CD14-positive monocyte (primary cell): ENCODE measurements at regions not wholly inside any gene's neighbourhood (a gene's known extent, or its start where the extent isn't known, plus 50 kb on each side); places are given as distances from the start of the nearest gene placed in this dataset.

ENCODE experiments used
- DNase-seq, 3 donors: peaks; one replicate each; pipeline ENCODE4 v3.0.0-alpha.2; 2011 to 2022
- H2AFZ ChIP-seq: 2 replicates; pipeline ENCODE4 v1.6.0; 2012; ENCODE audit warnings: mild to moderate bottlenecking, low read depth, low read length, inconsistent platforms; ENCODE audit not compliant: insufficient read depth, poor library complexity, severe bottlenecking
- H3K27ac ChIP-seq, 2 donors: 1 replicate in 1 of 2; 2 replicates in 1 of 2; pipeline ENCODE4 v1.5.1; 2012 to 2013; ENCODE audit warnings: low read length in 2 of 2, control low read depth in 1 of 2, inconsistent platforms in 1 of 2, low read depth in 1 of 2, mild to moderate bottlenecking in 1 of 2
- H3K27me3 ChIP-seq, 2 donors: one replicate each; pipeline versions ENCODE4 v1.6.0 to v1.6.1; 2011 to 2013; ENCODE audit warnings: low read length in 2 of 2; ENCODE audit not compliant: control insufficient read depth in 2 of 2, insufficient read depth in 2 of 2
- H3K36me3 ChIP-seq, 2 donors: replicated peaks in 1 of 2; 1 replicate in 1 of 2; 2 replicates in 1 of 2; pipeline versions ENCODE4 v1.5.1 to v1.6.1; 2012 to 2013; ENCODE audit warnings: low read length in 2 of 2, control low read depth in 1 of 2, inconsistent platforms in 1 of 2, mild to moderate bottlenecking in 1 of 2; ENCODE audit not compliant: insufficient read depth in 2 of 2, control insufficient read depth in 1 of 2
- H3K4me1 ChIP-seq, 2 donors: 1 replicate in 1 of 2; 2 replicates in 1 of 2; pipeline versions ENCODE4 v1.5.1 to v1.6.1; 2012 to 2013; ENCODE audit warnings: low read length in 2 of 2, control low read depth in 1 of 2, inconsistent platforms in 1 of 2, mild to moderate bottlenecking in 1 of 2, moderate library complexity in 1 of 2; ENCODE audit not compliant: insufficient read depth in 2 of 2, control insufficient read depth in 1 of 2
- H3K4me2 ChIP-seq: replicated peaks from 2 replicates; pipeline ENCODE3; 2012; ENCODE audit warnings: low read length, moderate library complexity, mild to moderate bottlenecking; ENCODE audit not compliant: poor library complexity, severe bottlenecking; ENCODE audit errors: extremely low read depth
- H3K4me3 ChIP-seq, 3 experiments: fragments of 200-600 bp in 1 of 3; sonication (generic) in 1 of 3; replicated peaks in 1 of 3; 1 replicate in 2 of 3; 2 replicates in 1 of 3; pipeline ENCODE4 v1.5.1; 2011 to 2013; ENCODE audit warnings: low read length in 3 of 3, mild to moderate bottlenecking in 3 of 3, control low read depth in 2 of 3, low read depth in 2 of 3, inconsistent platforms in 1 of 3, moderate library complexity in 1 of 3
- H3K79me2 ChIP-seq: 2 replicates; pipeline ENCODE4 v1.6.0; 2012; ENCODE audit warnings: mild to moderate bottlenecking, control low read depth, inconsistent platforms, low read length, moderate library complexity; ENCODE audit not compliant: insufficient read depth
- H3K9ac ChIP-seq: 2 replicates; pipeline ENCODE4 v1.6.0; 2017; ENCODE audit warnings: low read length, mild to moderate bottlenecking; ENCODE audit not compliant: insufficient read depth, poor library complexity, severe bottlenecking
- H3K9me3 ChIP-seq, 2 donors: replicated peaks in 1 of 2; 1 replicate in 1 of 2; 2 replicates in 1 of 2; pipeline versions ENCODE4 v1.5.1 to v1.6.1; 2012 to 2013; ENCODE audit warnings: low read length in 2 of 2, control low read depth in 1 of 2; ENCODE audit not compliant: control insufficient read depth in 1 of 2, insufficient read depth in 1 of 2
- H4K20me1 ChIP-seq: 2 replicates; pipeline ENCODE4 v1.6.0; 2012; ENCODE audit warnings: mild to moderate bottlenecking, low read length, control low read depth, moderate library complexity; ENCODE audit not compliant: insufficient read depth
- H3K27ac Mint-ChIP-seq, 7 donors: one replicate each; pipeline ENCODE4 v1.8.0; 2020; ENCODE audit warnings: mild to moderate bottlenecking in 7 of 7, mixed read lengths in 7 of 7, moderate library complexity in 6 of 7, inconsistent platforms in 2 of 7
- H3K27me3 Mint-ChIP-seq, 3 donors: one replicate each; pipeline ENCODE4 v1.8.0; 2021 to 2022; ENCODE audit warnings: low read depth in 3 of 3, mild to moderate bottlenecking in 3 of 3, mixed read lengths in 3 of 3, moderate library complexity in 3 of 3, inconsistent platforms in 1 of 3
- H3K36me3 Mint-ChIP-seq, 2 donors: one replicate each; pipeline ENCODE4 v1.8.0; 2020; ENCODE audit warnings: mixed read lengths in 2 of 2, inconsistent platforms in 1 of 2, mild to moderate bottlenecking in 1 of 2
- H3K4me1 Mint-ChIP-seq: one replicate; pipeline ENCODE4 v1.8.0; 2020; ENCODE audit warnings: mild to moderate bottlenecking, mixed read lengths
- H3K4me3 Mint-ChIP-seq, 2 donors: one replicate each; pipeline ENCODE4 v1.8.0; 2020; ENCODE audit warnings: mild to moderate bottlenecking in 2 of 2, mixed read lengths in 2 of 2, moderate library complexity in 1 of 2
- H3K9me3 Mint-ChIP-seq, 7 donors: one replicate each; pipeline ENCODE4 v1.8.0; 2020 to 2022; ENCODE audit warnings: mixed read lengths in 7 of 7, mild to moderate bottlenecking in 6 of 7, moderate library complexity in 6 of 7, inconsistent platforms in 2 of 7
- CTCF ChIP-seq: fragments of 200-600 bp; IDR thresholded peaks from one replicate; pipeline ENCODE4 v1.8.0; 2022; ENCODE audit warnings: antibody characterized with exemption, mild to moderate bottlenecking
- WGBS: methylation state at CpG from one replicate; pipeline ENCODE4 v1.1.5; 2013; ENCODE audit warnings: missing lambda C conversion rate; ENCODE audit not compliant: insufficient coverage; 5-methylcytosine and 5-hydroxymethylcytosine counted together
- intact Hi-C, 2 donors: fragments of 100-400 bp; cut with micrococcal nuclease; formaldehyde crosslinking; loops; one replicate each; pipeline versions ENCODE4 v1.15.0 to v1.15.1; 2023

DNA sequence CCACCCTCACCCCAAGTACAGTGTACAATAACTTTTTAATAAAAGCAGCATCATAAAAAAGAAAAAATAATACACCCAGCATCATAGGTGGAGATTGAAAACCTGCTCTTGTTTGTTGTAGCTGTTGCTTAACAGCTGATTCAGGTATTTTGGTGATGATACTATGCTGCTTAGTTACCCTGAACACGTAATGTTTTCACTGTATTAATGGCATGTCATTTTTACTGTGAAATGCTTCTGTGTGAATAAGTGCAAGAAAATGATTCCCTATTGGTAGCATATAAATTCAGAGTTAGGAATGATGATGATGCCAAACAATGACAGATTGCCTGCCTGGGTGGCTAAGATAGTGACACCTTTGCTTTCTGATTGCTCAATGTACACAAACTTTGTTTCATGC, 405.7 kb downstream of the HDGFL1 start:
- H3K27me3 Mint-ChIP-seq, result no peaks in the 10 kb centered on the region
- H3K27me3 ChIP-seq, result no peaks in the 10 kb centered on the region
- H2AFZ ChIP-seq, result no peak overlapping the region
- H4K20me1 ChIP-seq, result no peaks in the 10 kb centered on the region
- no peak for TF ChIP-seq CTCF
- H3K9me3 Mint-ChIP-seq, result peaks cover 0 to 11% (median 3%) of the 10 kb centered on the region in 7 donors
- H3K9me3 ChIP-seq, result peaks cover 4 to 8% of the 10 kb centered on the region in 2 donors
- H3K4me3 ChIP-seq, result no peak overlapping the region
- no peak overlapping the region for H3K4me3 Mint-ChIP-seq
- no peak overlapping the region for H3K27ac Mint-ChIP-seq
- H3K4me2 ChIP-seq, result no peak overlapping the region
- H3K4me1 ChIP-seq, result no peaks in the 10 kb centered on the region
- H3K9ac ChIP-seq, result no peak overlapping the region
- no peaks in the 10 kb centered on the region for H3K36me3 Mint-ChIP-seq
- no peaks in the 10 kb centered on the region for H3K4me1 Mint-ChIP-seq
- no peak for DNase-seq
- no CpG with 5 or more reads among the region's 1 CpG for WGBS
- H3K36me3 ChIP-seq, result no peaks in the 10 kb centered on the region
- H3K79me2 ChIP-seq, result no peaks in the 10 kb centered on the region
- intact Hi-C loops, result no loop called here
- no peak overlapping the region for H3K27ac ChIP-seq

- Mint-ChIP-seq H3K36me3 (no peaks in the 10 kb centered on the region), H3K27ac (no peak overlapping the region), H3K4me1 (no peaks in the 10 kb centered on the region), H3K9me3 (peaks cover 8 to 25% (median 15%) of the 10 kb centered on the region in 7 donors), H3K4me3 (no peak overlapping the region), H3K27me3 (no peaks in the 10 kb centered on the region)
- Histone ChIP-seq H2AFZ (no peak overlapping the region), H3K36me3 (no peaks in the 10 kb centered on the region), H3K9me3 (peaks cover 13 to 20% of the 10 kb centered on the region in 2 donors), H3K4me2 (no peak overlapping the region), H3K4me1 (no peaks in the 10 kb centered on the region), H3K27me3 (no peaks in the 10 kb centered on the region), H3K79me2 (no peaks in the 10 kb centered on the region), H3K9ac (no peak overlapping the region), H3K27ac (no peak overlapping the region), H3K4me3 (no peak overlapping the region), H4K20me1 (no peaks in the 10 kb centered on the region)
- WGBS, result 73% methylated on average over 2 of the region's 2 CpGs
- intact Hi-C loops, result no loop called here
- DNase-seq, result no peak
- no peak for TF ChIP-seq CTCF
Observed at GRCh38 chr6:22980446-22980845, 411.1 kb downstream of the HDGFL1 start.
